H9 (cell line): ENCODE measurements at regions not wholly inside any gene's neighbourhood (a gene's known extent, or its start where the extent isn't known, plus 50 kb on each side); places are given as distances from the start of the nearest gene placed in this dataset.

ENCODE experiments used
- DNase-seq: peaks from one replicate; pipeline ENCODE4 v3.0.0-alpha.2; 2017
- H2AFZ ChIP-seq: one replicate; pipeline ENCODE4 v1.6.1; 2013; ENCODE audit warnings: mild to moderate bottlenecking, low read length, control low read depth, moderate library complexity
- H2AK5ac ChIP-seq: 2 replicates; pipeline ENCODE4 v1.6.1; 2013; ENCODE audit warnings: low read length, control low read depth, mixed read lengths; ENCODE audit not compliant: insufficient read length
- H2BK120ac ChIP-seq: one replicate; pipeline ENCODE4 v1.6.1; 2013; ENCODE audit warnings: low read depth, mild to moderate bottlenecking, low read length, control low read depth, inconsistent platforms; ENCODE audit not compliant: poor library complexity, severe bottlenecking
- H2BK12ac ChIP-seq: 2 replicates; pipeline ENCODE4 v1.6.1; 2013; ENCODE audit warnings: low read length, control low read depth, mixed read lengths, low read depth; ENCODE audit not compliant: insufficient read length
- H2BK15ac ChIP-seq: 2 replicates; pipeline ENCODE4 v1.6.1; 2013; ENCODE audit warnings: low read depth, low read length, control low read depth
- H2BK20ac ChIP-seq: one replicate; pipeline ENCODE4 v1.6.1; 2013; ENCODE audit warnings: low read depth, mild to moderate bottlenecking, low read length, control low read depth, inconsistent platforms; ENCODE audit not compliant: poor library complexity, severe bottlenecking
- H2BK5ac ChIP-seq: 2 replicates; pipeline ENCODE4 v1.6.1; 2013; ENCODE audit warnings: low read length, control low read depth, mixed read lengths; ENCODE audit not compliant: insufficient read length
- H3K14ac ChIP-seq: 2 replicates; pipeline ENCODE4 v1.6.1; 2013; ENCODE audit warnings: low read length, control low read depth; ENCODE audit not compliant: insufficient read depth
- H3K18ac ChIP-seq: 2 replicates; pipeline ENCODE4 v1.6.1; 2013; ENCODE audit warnings: low read depth, mild to moderate bottlenecking, mixed read lengths, low read length, control low read depth; ENCODE audit not compliant: insufficient read length
- H3K23ac ChIP-seq: 2 replicates; pipeline ENCODE4 v1.6.1; 2013; ENCODE audit warnings: low read length, control low read depth, mixed read lengths, low read depth; ENCODE audit not compliant: insufficient read length
- H3K23me2 ChIP-seq: 2 replicates; pipeline ENCODE4 v1.6.1; 2013; ENCODE audit warnings: low read depth, mild to moderate bottlenecking, mixed read lengths, low read length, control low read depth; ENCODE audit not compliant: insufficient read length, poor library complexity, severe bottlenecking
- H3K27ac ChIP-seq: 2 replicates; pipeline ENCODE4 v1.5.1; 2013; ENCODE audit warnings: low read length, control low read depth, mixed read lengths, low read depth; ENCODE audit not compliant: insufficient read length
- H3K27me3 ChIP-seq: 2 replicates; pipeline ENCODE4 v1.6.1; 2013; ENCODE audit warnings: low read length, control low read depth, inconsistent platforms; ENCODE audit not compliant: insufficient read depth
- H3K4ac ChIP-seq: 2 replicates; pipeline ENCODE4 v1.6.1; 2013; ENCODE audit warnings: low read depth, mild to moderate bottlenecking, control low read depth, inconsistent platforms, low read length, moderate library complexity
- H3K4me1 ChIP-seq: 2 replicates; pipeline ENCODE4 v1.6.1; 2013; ENCODE audit warnings: low read length, control low read depth, inconsistent platforms; ENCODE audit not compliant: insufficient read depth
- H3K4me2 ChIP-seq: 2 replicates; pipeline ENCODE4 v1.6.1; 2013; ENCODE audit warnings: low read length, control low read depth, mixed read lengths; ENCODE audit not compliant: insufficient read length, insufficient read depth
- H3K56ac ChIP-seq: 2 replicates; pipeline ENCODE4 v1.6.1; 2013; ENCODE audit warnings: low read depth, mild to moderate bottlenecking, mixed read lengths, low read length, control low read depth; ENCODE audit not compliant: insufficient read length
- H3K79me1 ChIP-seq: 2 replicates; pipeline ENCODE4 v1.6.1; 2013; ENCODE audit warnings: low read depth, mild to moderate bottlenecking, moderate library complexity, low read length, control low read depth, inconsistent platforms; ENCODE audit not compliant: insufficient read depth, poor library complexity, severe bottlenecking
- H3K79me2 ChIP-seq: 2 replicates; pipeline ENCODE4 v1.6.1; 2013; ENCODE audit warnings: low read length, control low read depth, inconsistent platforms; ENCODE audit not compliant: insufficient read depth
- H3K9ac ChIP-seq: 2 replicates; pipeline ENCODE4 v1.6.1; 2013; ENCODE audit warnings: low read length, control low read depth, mixed read lengths; ENCODE audit not compliant: insufficient read length; ENCODE audit errors: extremely low read depth
- H3K9me3 ChIP-seq: one replicate; pipeline ENCODE4 v1.6.1; 2013; ENCODE audit warnings: low read depth, low read length, inconsistent platforms; ENCODE audit not compliant: control insufficient read depth
- H3T11ph ChIP-seq: one replicate; pipeline ENCODE4 v1.6.1; 2013; ENCODE audit warnings: mild to moderate bottlenecking, low read length, control low read depth, inconsistent platforms
- H4K20me1 ChIP-seq: one replicate; pipeline ENCODE4 v1.6.1; 2013; ENCODE audit not compliant: control insufficient read depth, insufficient read length, insufficient read depth
- H4K5ac ChIP-seq: 2 replicates; pipeline ENCODE4 v1.6.1; 2013; ENCODE audit warnings: low read depth, mild to moderate bottlenecking, mixed read lengths, low read length, control low read depth; ENCODE audit not compliant: insufficient read length
- H4K8ac ChIP-seq: replicated peaks from 2 replicates; pipeline ENCODE4 v1.6.1; 2013; ENCODE audit warnings: low read length, control low read depth, mixed read lengths, low read depth; ENCODE audit not compliant: insufficient read length
- H4K91ac ChIP-seq: 2 replicates; pipeline ENCODE4 v1.6.1; 2013; ENCODE audit warnings: low read depth, mild to moderate bottlenecking, moderate library complexity, mixed read lengths, low read length, control low read depth; ENCODE audit not compliant: insufficient read length
- H3K27ac Mint-ChIP-seq, 3 experiments: 2 replicates in 2 of 3; 3 replicates in 1 of 3; pipeline ENCODE4 v1.8.0; 2020 to 2021; ENCODE audit warnings: mixed read lengths in 3 of 3, mild to moderate bottlenecking in 1 of 3, moderate library complexity in 1 of 3
- H3K27me3 Mint-ChIP-seq: 2 replicates; pipeline ENCODE4 v1.8.0; 2021; ENCODE audit warnings: low read depth, mild to moderate bottlenecking, moderate library complexity, mixed read lengths
- H3K36me3 Mint-ChIP-seq, 3 experiments: 2 replicates in 2 of 3; 3 replicates in 1 of 3; pipeline ENCODE4 v1.8.0; 2020 to 2021; ENCODE audit warnings: low read depth in 3 of 3, mixed read lengths in 3 of 3; ENCODE audit not compliant: insufficient read depth in 1 of 3
- H3K4me1 Mint-ChIP-seq, 2 experiments: 2 replicates each; pipeline ENCODE4 v1.8.0; 2020; ENCODE audit warnings: mixed read lengths in 2 of 2
- H3K4me3 Mint-ChIP-seq, 2 experiments: 2 replicates in 1 of 2; 3 replicates in 1 of 2; pipeline ENCODE4 v1.8.0; 2020 to 2021; ENCODE audit warnings: mild to moderate bottlenecking in 2 of 2, mixed read lengths in 2 of 2, moderate library complexity in 1 of 2
- H3K9me3 Mint-ChIP-seq, 2 experiments: 2 replicates in 1 of 2; 3 replicates in 1 of 2; pipeline ENCODE4 v1.8.0; 2020; ENCODE audit warnings: mild to moderate bottlenecking in 2 of 2, mixed read lengths in 2 of 2, moderate library complexity in 1 of 2
- TF ChIP-seq, protein P1 (sequence below): fragments of 200-600 bp; sonication (generic); conservative IDR thresholded peaks from 3 replicates; pipeline ENCODE4 v1.8.0; 2021; ENCODE audit warnings: antibody characterized with exemption, mild to moderate bottlenecking

DNA sequence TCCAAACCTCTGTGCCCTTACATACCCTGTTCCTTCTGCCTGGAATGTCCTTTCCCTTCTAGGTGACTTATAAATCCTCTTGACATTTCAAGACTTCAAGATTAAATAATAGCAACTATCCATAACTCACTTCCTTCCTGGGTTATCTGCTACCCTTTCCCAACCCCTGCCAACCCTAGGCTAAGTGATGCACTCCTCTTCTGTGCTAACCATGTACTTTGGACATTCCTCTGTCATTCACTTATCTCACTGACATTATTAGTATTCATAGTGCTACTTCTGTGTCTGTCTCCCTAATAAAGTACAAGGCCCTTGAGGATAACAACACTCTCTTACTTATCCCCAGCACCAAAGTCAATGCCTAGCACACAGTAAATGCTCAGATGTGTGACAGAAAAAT is 307.1 kb downstream of the ENC1 start:
- H3K79me2 ChIP-seq, result no peaks in the 10 kb centered on the region
- no peaks in the 10 kb centered on the region for H3K79me1 ChIP-seq
- H3K4me1 Mint-ChIP-seq, result peaks cover 8 to 9% of the 10 kb centered on the region in 2 experiments; a peak in 2 of 4 replicates
- no peak overlapping the region for H3K4me3 Mint-ChIP-seq
- no peak overlapping the region for H3K56ac ChIP-seq
- no peak overlapping the region for H4K5ac ChIP-seq
- H4K8ac ChIP-seq, result no peak overlapping the region
- no peak overlapping the region for H2BK20ac ChIP-seq
- no peaks in the 10 kb centered on the region for H3K27me3 ChIP-seq
- H3K4me1 ChIP-seq, result no peaks in the 10 kb centered on the region; the same call in 1 of the 2 replicates
- no peaks in the 10 kb centered on the region; the same call in 1 of the 2 replicates for H3K27me3 Mint-ChIP-seq
- H3K9ac ChIP-seq, result no peak overlapping the region
- H2BK12ac ChIP-seq, result no peak overlapping the region
- no peak overlapping the region for H2BK15ac ChIP-seq
- no peak overlapping the region for H3K23ac ChIP-seq
- no peak overlapping the region for H3K27ac ChIP-seq
- no peaks in the 10 kb centered on the region for H4K20me1 ChIP-seq
- H3T11ph ChIP-seq, result no peak overlapping the region
- no peak overlapping the region for H2AFZ ChIP-seq
- H3K4me2 ChIP-seq, result no peak overlapping the region
- no peak overlapping the region for H3K18ac ChIP-seq
- H3K36me3 Mint-ChIP-seq, result no peaks in the 10 kb centered on the region
- H2AK5ac ChIP-seq, result no peak overlapping the region
- no peak overlapping the region for H2BK5ac ChIP-seq
- H3K9me3 ChIP-seq, result no peaks in the 10 kb centered on the region
- TF ChIP-seq, protein P1, sequence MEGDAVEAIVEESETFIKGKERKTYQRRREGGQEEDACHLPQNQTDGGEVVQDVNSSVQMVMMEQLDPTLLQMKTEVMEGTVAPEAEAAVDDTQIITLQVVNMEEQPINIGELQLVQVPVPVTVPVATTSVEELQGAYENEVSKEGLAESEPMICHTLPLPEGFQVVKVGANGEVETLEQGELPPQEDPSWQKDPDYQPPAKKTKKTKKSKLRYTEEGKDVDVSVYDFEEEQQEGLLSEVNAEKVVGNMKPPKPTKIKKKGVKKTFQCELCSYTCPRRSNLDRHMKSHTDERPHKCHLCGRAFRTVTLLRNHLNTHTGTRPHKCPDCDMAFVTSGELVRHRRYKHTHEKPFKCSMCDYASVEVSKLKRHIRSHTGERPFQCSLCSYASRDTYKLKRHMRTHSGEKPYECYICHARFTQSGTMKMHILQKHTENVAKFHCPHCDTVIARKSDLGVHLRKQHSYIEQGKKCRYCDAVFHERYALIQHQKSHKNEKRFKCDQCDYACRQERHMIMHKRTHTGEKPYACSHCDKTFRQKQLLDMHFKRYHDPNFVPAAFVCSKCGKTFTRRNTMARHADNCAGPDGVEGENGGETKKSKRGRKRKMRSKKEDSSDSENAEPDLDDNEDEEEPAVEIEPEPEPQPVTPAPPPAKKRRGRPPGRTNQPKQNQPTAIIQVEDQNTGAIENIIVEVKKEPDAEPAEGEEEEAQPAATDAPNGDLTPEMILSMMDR, result no peak
- no peak overlapping the region for H4K91ac ChIP-seq
- no peaks in the 10 kb centered on the region for H3K23me2 ChIP-seq
- DNase-seq, result no peak
- no peak overlapping the region for H3K14ac ChIP-seq
- no peak overlapping the region for H3K4ac ChIP-seq
- H3K9me3 Mint-ChIP-seq, result no peaks in the 10 kb centered on the region
- H3K27ac Mint-ChIP-seq, result no peak overlapping the region
- no peak overlapping the region for H2BK120ac ChIP-seq
